A549 (cell line): ENCODE measurements at regions not wholly inside any gene's neighbourhood (a gene's known extent, or its start where the extent isn't known, plus 50 kb on each side); places are given as distances from the start of the nearest gene placed in this dataset.

Source experiments
- ATAC-seq, 2 experiments: fragments of 200-7000 bp in 1 of 2; fragments of >200 bp in 1 of 2; cut with Nextera tagmentation in 1 of 2; cut with Tn5 transposase in 1 of 2; 3 replicates each; pipeline versions ENCODE4 v1.8.0 to v1.9.1; 2018 to 2020; ENCODE audit warnings: mild to moderate bottlenecking in 1 of 2, moderate library complexity in 1 of 2
- CTCF ChIA-PET: fragments of 300-600 bp; sonication (Branson Sonifier 250); formaldehyde crosslinking; extraction: SDS; loops from one replicate; lab custom pipeline; 2021; ENCODE audit warnings: antibody characterized with exemption, inconsistent platforms; lab: Yijun Ruan, JAX
- POLR2A ChIA-PET: fragments of 350-600 bp; formaldehyde crosslinking; extraction: SDS; loops from one replicate; lab custom pipeline; 2021; ENCODE audit warnings: antibody characterized with exemption, inconsistent platforms; lab: Yijun Ruan, JAX
- DNase-seq, 2 experiments: peaks; one replicate each; pipeline versions ENCODE4 v3.0.0 to v3.0.0-alpha.2; 2011 to 2016; ENCODE audit warnings: low read depth in 1 of 2, low spot score in 1 of 2
- FAIRE-seq: peaks from 2 replicates; lab custom pipeline; 2011; peaks lifted over from hg19 to GRCh38; lab: Jason Lieb, UNC
- H3K27ac ChIP-seq, 2 experiments: fragments of >200 bp; sonication (Bioruptor Twin); formaldehyde crosslinking; 3 replicates each; pipeline ENCODE4 v1.5.1; 2016 to 2017
- H3K4me1 ChIP-seq: fragments of >200 bp; sonication (Bioruptor Twin); formaldehyde crosslinking; 3 replicates; pipeline ENCODE4 v1.6.1; 2016
- H3K4me2 ChIP-seq: fragments of >200 bp; sonication (Bioruptor Twin); formaldehyde crosslinking; 3 replicates; pipeline ENCODE4 v1.6.1; 2016
- H3K4me3 ChIP-seq: fragments of >200 bp; sonication (Bioruptor Twin); formaldehyde crosslinking; 3 replicates; pipeline ENCODE4 v1.5.1; 2016
- H3K9me3 ChIP-seq: fragments of >200 bp; sonication (Bioruptor Twin); formaldehyde crosslinking; 3 replicates; pipeline ENCODE4 v1.6.1; 2016
- HOXB5 ChIP-seq: fragments of 250-450 bp; sonication (Bioruptor Pico); IDR thresholded peaks from 2 replicates; pipeline ENCODE4 v1.5.0; 2020; ENCODE audit warnings: mild to moderate bottlenecking, moderate library complexity
- KDM1A ChIP-seq: fragments of 200-600 bp; sonication (generic); IDR thresholded peaks from 2 replicates; pipeline ENCODE4 v1.6.1; 2016; ENCODE audit warnings: low read depth, mild to moderate bottlenecking
- RAD21 ChIP-seq, 2 experiments: fragments of >200 bp in 1 of 2; sonication (Bioruptor Twin) in 1 of 2; formaldehyde crosslinking in 1 of 2; IDR thresholded peaks in 1 of 2; conservative IDR thresholded peaks in 1 of 2; 2 replicates in 1 of 2; 3 replicates in 1 of 2; pipeline ENCODE4 v1.6.1; 2012 to 2018; ENCODE audit warnings: inconsistent platforms in 1 of 2
- WGBS: methylation state at CpG from one replicate; pipeline ENCODE4 v1.1.6; 2017; ENCODE audit errors: missing lambda C conversion rate; 5-methylcytosine and 5-hydroxymethylcytosine counted together
- small RNA-seq, 6 experiments: library from RNA; depleted of rRNA; stranded (forward); fragments of <200 nt; gene quantifications; one replicate each; pipeline ENCODE3, GENCODE V24; 2012

GRCh38 chr5:149429839-149430721 lies 51.0 kb upstream of the IL17B start:
- H3K4me3 ChIP-seq: no peak overlapping the region
- FAIRE-seq (no peak), DNase-seq (no peak), ATAC-seq (peak in 1 of 2 experiments; percentile 40; a peak in 3 of 6 replicates)
- peaks cover 4% of the 10 kb centered on the region for H3K4me1 ChIP-seq
- CTCF ChIA-PET: interaction anchor here (1.0 to 52.1 kb wide), 13 partner anchors 8 to 132 kb away, joined by 3 to 1709 read pairs (median 9); partner anchors contain the start of genes CSNK1A1, IL17B and PCYOX1L
- WGBS: 81% methylated on average over 15 of the region's 15 CpGs
- TF ChIP-seq HOXB5 (no peak), KDM1A (peak; percentile 71; the same call in 1 of the 2 replicates), RAD21 (conservative IDR thresholded peaks at IDR 0.05 in 1 of 2, IDR thresholded peaks at IDR 0.05 in 1 of 2) (peak in 1 of 2 experiments; percentile 13; a peak in 1 of 5 replicates)
- POLR2A ChIA-PET: no interaction called here
- H3K4me2 ChIP-seq: no peak overlapping the region
- no peaks in the 10 kb centered on the region for H3K9me3 ChIP-seq
- H3K27ac ChIP-seq: peak overlapping the region in 1 of 2 experiments; percentile 4; a peak in 1 of 6 replicates

Small RNA genes lying in the stretch of these regions (small RNA-seq; reads per million reads assigned to genes)
- gene MIR145: 0 reads per million in 6 experiments
